ENCODE measurements at regions not wholly inside any gene's neighbourhood (a gene's known extent, or its start where the extent isn't known, plus 50 kb on each side); places are given as distances from the start of the nearest gene placed in this dataset.

GRCh38 chr21:27703791-27704190 is 736.9 kb upstream of the ADAMTS5 start:
- no peak for DNase-seq (ENCODE audit: low read depth in 2 of 2)

- peak; percentile 49 to 55 for DNase-seq (ENCODE audit: low read depth in 2 of 2)
These were observed 734.2 kb upstream of the ADAMTS5 start for GRCh38 chr21:27700974-27701614.

- DNase-seq (ENCODE audit: low read depth in 2 of 2), result no peak
These were observed 728.4 kb upstream of the ADAMTS5 start for GRCh38 chr21:27695246-27695645.

GRCh38 chr21:27694667-27695066 is 727.8 kb upstream of the ADAMTS5 start:
- no peak for DNase-seq (ENCODE audit: low read depth in 2 of 2)

GRCh38 chr21:27693376-27693775 is 726.5 kb upstream of the ADAMTS5 start:
- DNase-seq (ENCODE audit: low read depth in 2 of 2), result no peak

GRCh38 chr21:27691516-27691915 is 724.6 kb upstream of the ADAMTS5 start:
- no peak for DNase-seq (ENCODE audit: low read depth in 2 of 2)

GRCh38 chr21:27691006-27691405 is 724.1 kb upstream of the ADAMTS5 start:
- DNase-seq (ENCODE audit: low read depth in 2 of 2), result no peak

GRCh38 chr21:27690426-27690825 is 723.5 kb upstream of the ADAMTS5 start:
- DNase-seq (ENCODE audit: low read depth in 2 of 2), result no peak

GRCh38 chr21:27688773-27689172 is 721.9 kb upstream of the ADAMTS5 start:
- no peak for DNase-seq (ENCODE audit: low read depth in 2 of 2)

- no peak for DNase-seq (ENCODE audit: low read depth in 2 of 2)
These were observed 716.4 kb upstream of the ADAMTS5 start for GRCh38 chr21:27683292-27683691.

GRCh38 chr21:27681841-27682240 is 715.0 kb upstream of the ADAMTS5 start:
- DNase-seq (ENCODE audit: low read depth in 2 of 2), result no peak

GRCh38 chr21:27681038-27681437 is 714.1 kb upstream of the ADAMTS5 start:
- no peak for DNase-seq (ENCODE audit: low read depth in 2 of 2)

GRCh38 chr21:27680181-27680580 is 713.3 kb upstream of the ADAMTS5 start:
- no peak for DNase-seq (ENCODE audit: low read depth in 2 of 2)

GRCh38 chr21:27678511-27678910 is 711.6 kb upstream of the ADAMTS5 start:
- no peak for DNase-seq (ENCODE audit: low read depth in 2 of 2)

GRCh38 chr21:27677546-27677945 is 710.7 kb upstream of the ADAMTS5 start:
- DNase-seq (ENCODE audit: low read depth in 2 of 2), result no peak

- DNase-seq (ENCODE audit: low read depth in 2 of 2), result no peak
These were observed 708.4 kb upstream of the ADAMTS5 start for GRCh38 chr21:27675306-27675705.

- no peak for DNase-seq (ENCODE audit: low read depth in 2 of 2)
These were observed 707.2 kb upstream of the ADAMTS5 start for GRCh38 chr21:27674041-27674615.

- DNase-seq (ENCODE audit: low read depth in 2 of 2), result no peak
These were observed 706.7 kb upstream of the ADAMTS5 start for GRCh38 chr21:27673581-27673980.

- DNase-seq (ENCODE audit: low read depth in 2 of 2), result no peak
These were observed 704.3 kb upstream of the ADAMTS5 start for GRCh38 chr21:27671207-27671606.

- no peak for DNase-seq (ENCODE audit: low read depth in 2 of 2)
These were observed 686.6 kb upstream of the ADAMTS5 start for GRCh38 chr21:27653481-27653880.

GRCh38 chr21:27649762-27650161 is 682.9 kb upstream of the ADAMTS5 start:
- no peak for DNase-seq (ENCODE audit: low read depth in 2 of 2)

GRCh38 chr21:27649323-27649722 is 682.4 kb upstream of the ADAMTS5 start:
- DNase-seq (ENCODE audit: low read depth in 2 of 2), result no peak

GRCh38 chr21:27648560-27648959 is 681.7 kb upstream of the ADAMTS5 start:
- no peak for DNase-seq (ENCODE audit: low read depth in 2 of 2)

- DNase-seq (ENCODE audit: low read depth in 2 of 2), result no peak
These were observed 681.0 kb upstream of the ADAMTS5 start for GRCh38 chr21:27647921-27648320.
